ENCODE measurements at regions not wholly inside any gene's neighbourhood (a gene's known extent, or its start where the extent isn't known, plus 50 kb on each side); places are given as distances from the start of the nearest gene placed in this dataset.
"Not testable (repeated sequence)": the region's sequence is repeated elsewhere in the genome, so short reads cannot be mapped to it uniquely, and the experiment has no call there.

GRCh38 chr3:95826419-95826818 lies 988.0 kb upstream of the EPHA6 start:
- Histone ChIP-seq H3K9me3 (peaks cover 0 to 4% (median 0%) of the 10 kb centered on the region in 4 donors), H3K27me3 (no peaks in the 10 kb centered on the region), H3K36me3 (no peaks in the 10 kb centered on the region), H3K27ac (no peak overlapping the region), H3K4me3 (no peak overlapping the region), H3K4me1 (no peaks in the 10 kb centered on the region)
- TF ChIP-seq POLR2AphosphoS5 (IDR thresholded peaks at IDR 0.05) (no peak), POLR2A (IDR thresholded peaks at IDR 0.05) (no peak), CTCF (IDR thresholded peaks at IDR 0.05) (no peak), EP300 (IDR thresholded peaks at IDR 0.05) (no peak)
- intact Hi-C loops (cut with DNase I; ENCODE audit: low total_unique reads), result no loop called here
- DNase-seq, result no peak
- 64 to 75% (median 69%) methylated on average over 2 of the region's 2 CpGs for WGBS, 5 donors

GRCh38 chr3:95832146-95832545 lies 982.2 kb upstream of the EPHA6 start:
- Histone ChIP-seq H3K4me1 (no peaks in the 10 kb centered on the region), H3K27me3 (no peaks in the 10 kb centered on the region), H3K36me3 (no peaks in the 10 kb centered on the region), H3K4me3 (no peak overlapping the region), H3K9me3 (peaks cover 0 to 13% (median 8%) of the 10 kb centered on the region in 4 donors), H3K27ac (no peak overlapping the region)
- intact Hi-C loops (cut with DNase I; ENCODE audit: low total_unique reads), result no loop called here
- DNase-seq, result no peak
- no peak for TF ChIP-seq EP300 (IDR thresholded peaks at IDR 0.05)
- no peak for TF ChIP-seq POLR2AphosphoS5 (IDR thresholded peaks at IDR 0.05)
- no peak for TF ChIP-seq CTCF (IDR thresholded peaks at IDR 0.05)
- no peak for TF ChIP-seq POLR2A (IDR thresholded peaks at IDR 0.05)

- H3K27me3 ChIP-seq; H3K4me3 ChIP-seq; H3K36me3 ChIP-seq; intact Hi-C loops (cut with DNase I; ENCODE audit: low total_unique reads); H3K4me1 ChIP-seq; DNase-seq; H3K27ac ChIP-seq: not testable (repeated sequence)
- H3K9me3 ChIP-seq, result peaks cover 0 to 23% (median 12%) of the 10 kb centered on the region in 4 donors
- 91 to 95% (median 93%) methylated on average over 8 to 9 of the region's 9 CpGs for WGBS, 5 donors
These were observed 953.8 kb upstream of the EPHA6 start for GRCh38 chr3:95860628-95861027.

- no peak overlapping the region for H3K4me3 ChIP-seq
- intact Hi-C loops (cut with DNase I; ENCODE audit: low total_unique reads), result no loop called here
- H3K27ac ChIP-seq, result no peak overlapping the region
- DNase-seq, result no peak
- WGBS, 5 donors, result 63 to 75% (median 70%) methylated on average over 1 of the region's 1 CpG
- H3K27me3 ChIP-seq, result no peaks in the 10 kb centered on the region
- peaks cover 0 to 5% (median 0%) of the 10 kb centered on the region in 4 donors for H3K9me3 ChIP-seq
- TF ChIP-seq POLR2AphosphoS5 (IDR thresholded peaks at IDR 0.05), result no peak
- TF ChIP-seq POLR2A (IDR thresholded peaks at IDR 0.05), result no peak
- TF ChIP-seq EP300 (IDR thresholded peaks at IDR 0.05), result no peak
- TF ChIP-seq CTCF (IDR thresholded peaks at IDR 0.05), result no peak
- H3K36me3 ChIP-seq, result no peaks in the 10 kb centered on the region
- no peaks in the 10 kb centered on the region for H3K4me1 ChIP-seq
These were observed 930.6 kb upstream of the EPHA6 start for GRCh38 chr3:95883801-95884200.

- Histone ChIP-seq H3K36me3 (no peaks in the 10 kb centered on the region), H3K27ac (no peak overlapping the region), H3K9me3 (peaks cover 0 to 5% (median 0%) of the 10 kb centered on the region in 4 donors), H3K27me3 (no peaks in the 10 kb centered on the region), H3K4me1 (no peaks in the 10 kb centered on the region), H3K4me3 (no peak overlapping the region)
- DNase-seq, result no peak
- TF ChIP-seq EP300 (IDR thresholded peaks at IDR 0.05), result no peak
- intact Hi-C loops (cut with DNase I; ENCODE audit: low total_unique reads), result no loop called here
- WGBS, 5 donors, result 89 to 97% (median 92%) methylated on average over 1 of the region's 1 CpG
These were observed 927.8 kb upstream of the EPHA6 start for GRCh38 chr3:95886616-95887015.

All from stomach (tissue), 8 donors.